Aorta (tissue), 5 donors: ENCODE measurements at regions not wholly inside any gene's neighbourhood (a gene's known extent, or its start where the extent isn't known, plus 50 kb on each side); places are given as distances from the start of the nearest gene placed in this dataset.

ENCODE experiments used
- ATAC-seq: fragments of 200-7000 bp; cut with Tn5 transposase; one replicate; pipeline ENCODE4 v1.9.1; 2022; ENCODE audit warnings: moderate library complexity; ENCODE audit not compliant: low FRiP score
- DNase-seq, 2 donors: peaks; one replicate each; pipeline ENCODE4 v3.0.0-alpha.2; 2020
- H3K27ac ChIP-seq, 2 donors: one replicate each; pipeline ENCODE4 v1.5.1; 2013; ENCODE audit warnings: low read length in 2 of 2, mild to moderate bottlenecking in 2 of 2, moderate library complexity in 2 of 2, control low read depth in 1 of 2, inconsistent platforms in 1 of 2, low read depth in 1 of 2
- H3K27me3 ChIP-seq, 2 donors: one replicate each; pipeline ENCODE4 v1.6.1; 2013; ENCODE audit warnings: control low read depth in 1 of 2, low read length in 1 of 2, mild to moderate bottlenecking in 1 of 2, moderate library complexity in 1 of 2; ENCODE audit not compliant: insufficient read depth in 2 of 2, control insufficient read depth in 1 of 2
- H3K36me3 ChIP-seq, 2 donors: one replicate each; pipeline ENCODE4 v1.6.1; 2013; ENCODE audit warnings: control low read depth in 1 of 2, low read length in 1 of 2, mild to moderate bottlenecking in 1 of 2; ENCODE audit not compliant: insufficient read depth in 2 of 2, control insufficient read depth in 1 of 2
- H3K4me1 ChIP-seq, 2 donors: one replicate each; pipeline ENCODE4 v1.6.1; 2013; ENCODE audit warnings: low read length in 2 of 2, control low read depth in 1 of 2, mild to moderate bottlenecking in 1 of 2, moderate library complexity in 1 of 2; ENCODE audit not compliant: insufficient read depth in 2 of 2, control insufficient read depth in 1 of 2
- H3K4me3 ChIP-seq, 2 donors: one replicate each; pipeline ENCODE4 v1.5.1; 2013; ENCODE audit warnings: low read length in 2 of 2, control low read depth in 1 of 2, mild to moderate bottlenecking in 1 of 2
- H3K9me3 ChIP-seq: one replicate; pipeline ENCODE4 v1.6.1; 2013; ENCODE audit warnings: mild to moderate bottlenecking, low read length; ENCODE audit not compliant: control insufficient read depth
- WGBS, 2 donors: extraction: QIAGEN DNeasy Blood & Tissue Kit; methylation state at CpG; one replicate each; pipeline ENCODE4 v1.1.7; 2013; 5-methylcytosine and 5-hydroxymethylcytosine counted together
- intact Hi-C, 2 donors: fragments of 100-400 bp; cut with DNase I; formaldehyde crosslinking; loops; one replicate each; pipeline versions ENCODE4 v1.14.2 to v1.15.0; 2022
- donor health status: healthy with polysubstance abuse.
- donor health status: Bipolar disorder and iron deficiency.
- donor health status: DM: no; HTN: no; CAD: no.
- donor health status: DM: no; HTN: no; CAD: no.
- donor health status: DM: yes; HTN: yes; CAD: no.

- 53 to 56% methylated on average over 4 of the region's 4 CpGs for WGBS, 2 donors
- ATAC-seq, result peak; percentile 5
- no peak overlapping the region for H3K4me3 ChIP-seq
- intact Hi-C loops, result loop anchor here in 1 of 2 donors (5.0 kb wide), 1 partner anchor 78 kb away; no protein-coding TSS in a partner anchor
- H3K4me1 ChIP-seq, result peaks cover 0 to 2% of the 10 kb centered on the region in 2 donors
- H3K36me3 ChIP-seq, result no peaks in the 10 kb centered on the region
- H3K27me3 ChIP-seq, result no peaks in the 10 kb centered on the region
- H3K9me3 ChIP-seq, result no peaks in the 10 kb centered on the region
- no peak for DNase-seq
- no peak overlapping the region for H3K27ac ChIP-seq
These were observed 196.3 kb upstream of the CADM1 start for GRCh38 chr11:115700496-115700895.

DNA sequence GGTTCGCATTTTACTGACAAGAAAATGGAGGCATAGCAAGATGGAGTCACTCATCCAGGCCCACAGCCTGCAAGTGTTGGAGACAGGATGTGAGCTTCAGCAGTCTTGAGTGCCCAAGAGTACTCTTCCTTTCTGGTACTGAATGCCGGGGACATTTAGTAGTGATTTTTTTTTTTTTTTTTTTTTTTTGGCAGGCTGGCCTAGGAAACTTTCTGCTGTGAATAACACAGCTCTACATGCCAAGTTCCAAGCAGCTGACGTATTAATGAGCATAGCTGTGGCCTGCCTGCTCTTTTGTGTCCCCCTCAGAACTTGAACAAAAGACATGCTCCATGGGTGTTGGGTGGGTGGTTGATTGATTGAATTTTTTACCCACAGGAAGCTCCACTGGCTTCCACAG is 195.5 kb upstream of the CADM1 start:
- Histone ChIP-seq H3K9me3 (no peaks in the 10 kb centered on the region), H3K4me3 (no peak overlapping the region), H3K4me1 (peaks cover 0 to 2% of the 10 kb centered on the region in 2 donors), H3K27ac (peak overlapping the region in 1 of 2 donors; percentile 21), H3K36me3 (no peaks in the 10 kb centered on the region), H3K27me3 (no peaks in the 10 kb centered on the region)
- 24 to 26% methylated on average over 3 of the region's 3 CpGs for WGBS, 2 donors
- intact Hi-C loops, result loop anchor here in 1 of 2 donors (5.0 kb wide), 2 partner anchors 77 to 197 kb away; partner anchors contain the start of gene CADM1
- ATAC-seq (peak; percentile 82), DNase-seq (no peak)

- DNase-seq (no peak), ATAC-seq (no peak)
- Histone ChIP-seq H3K4me3 (no peak overlapping the region), H3K27ac (peak overlapping the region in 1 of 2 donors; percentile 5), H3K27me3 (no peaks in the 10 kb centered on the region), H3K4me1 (peaks cover 0 to 2% of the 10 kb centered on the region in 2 donors), H3K36me3 (no peaks in the 10 kb centered on the region), H3K9me3 (no peaks in the 10 kb centered on the region)
- intact Hi-C loops, result loop anchor here in 1 of 2 donors (5.0 kb wide), 1 partner anchor 197 kb away; the partner anchor contains the start of gene CADM1
- WGBS, 2 donors, result 68 to 70% methylated on average over 5 of the region's 5 CpGs
These were observed 195.1 kb upstream of the CADM1 start for GRCh38 chr11:115699326-115699725.

- H3K27me3 ChIP-seq, result no peaks in the 10 kb centered on the region
- no peak overlapping the region for H3K4me3 ChIP-seq
- no peak overlapping the region for H3K27ac ChIP-seq
- peaks cover 0 to 2% of the 10 kb centered on the region in 2 donors for H3K4me1 ChIP-seq
- H3K36me3 ChIP-seq, result no peaks in the 10 kb centered on the region
- DNase-seq, result no peak
- no peak for ATAC-seq
- WGBS, 2 donors, result 92 to 98% methylated on average over 4 of the region's 4 CpGs
- intact Hi-C loops, result loop anchor here in 1 of 2 donors (5.0 kb wide), 1 partner anchor 196 kb away; the partner anchor contains the start of gene CADM1
- H3K9me3 ChIP-seq, result no peaks in the 10 kb centered on the region
These were observed 194.0 kb upstream of the CADM1 start for GRCh38 chr11:115698243-115698642.

GRCh38 chr11:115696563-115696962 is 192.3 kb upstream of the CADM1 start:
- intact Hi-C loops, result loop anchor here in 1 of 2 donors (5.0 kb wide), 1 partner anchor 194 kb away; the partner anchor contains the start of gene CADM1
- no peak for ATAC-seq
- 17 to 24% methylated on average over 4 of the region's 4 CpGs for WGBS, 2 donors

GRCh38 chr11:115695677-115696364 is 191.6 kb upstream of the CADM1 start:
- ATAC-seq, result no peak
- Histone ChIP-seq H3K36me3 (no peaks in the 10 kb centered on the region), H3K4me3 (no peak overlapping the region), H3K27me3 (no peaks in the 10 kb centered on the region), H3K27ac (no peak overlapping the region), H3K4me1 (peaks cover 0 to 2% of the 10 kb centered on the region in 2 donors), H3K9me3 (no peaks in the 10 kb centered on the region)
- intact Hi-C loops, result loop anchor here in 1 of 2 donors (5.0 kb wide), 1 partner anchor 194 kb away; the partner anchor contains the start of gene CADM1
- 79 to 89% methylated on average over 5 of the region's 5 CpGs for WGBS, 2 donors
- no peak for DNase-seq

More at GRCh38 chr11:115696563-115696962, 192.3 kb upstream of the CADM1 start:
- peaks cover 0 to 2% of the 10 kb centered on the region in 2 donors for H3K4me1 ChIP-seq
- DNase-seq, result no peak
- no peak overlapping the region for H3K4me3 ChIP-seq
- H3K27ac ChIP-seq, result no peak overlapping the region
- H3K36me3 ChIP-seq, result no peaks in the 10 kb centered on the region
- H3K9me3 ChIP-seq, result no peaks in the 10 kb centered on the region
- H3K27me3 ChIP-seq, result no peaks in the 10 kb centered on the region

- Histone ChIP-seq H3K4me1 (no peaks in the 10 kb centered on the region), H3K27ac (no peak overlapping the region), H3K9me3 (no peaks in the 10 kb centered on the region), H3K27me3 (no peaks in the 10 kb centered on the region), H3K4me3 (no peak overlapping the region), H3K36me3 (no peaks in the 10 kb centered on the region)
- DNase-seq, result no peak
- ATAC-seq, result no peak
- 91 to 92% methylated on average over 3 of the region's 3 CpGs for WGBS, 2 donors
- intact Hi-C loops, result no loop called here
These were observed 188.8 kb upstream of the CADM1 start for GRCh38 chr11:115693002-115693401.

DNA sequence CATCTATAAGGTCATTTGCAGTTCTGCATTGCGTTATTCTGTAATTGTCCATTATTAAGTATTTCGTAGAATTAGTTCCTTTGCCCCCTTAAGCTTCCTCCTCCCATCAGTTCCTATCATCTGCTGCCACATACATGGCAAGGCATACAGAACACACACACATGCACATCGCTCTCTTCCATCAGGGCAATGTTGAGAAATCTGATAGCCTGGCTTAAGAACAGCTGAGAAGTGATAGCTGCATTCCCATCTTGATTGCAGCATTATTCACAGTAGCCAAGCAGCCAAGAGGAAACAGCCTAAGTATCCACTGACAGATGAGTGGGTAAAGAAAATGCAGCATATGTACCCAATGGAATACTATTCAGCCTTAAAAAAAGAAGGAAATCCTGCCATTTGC is 186.8 kb upstream of the CADM1 start:
- no peaks in the 10 kb centered on the region for H3K9me3 ChIP-seq
- DNase-seq (no peak), ATAC-seq (no peak)
- no peaks in the 10 kb centered on the region for H3K36me3 ChIP-seq
- no peaks in the 10 kb centered on the region for H3K27me3 ChIP-seq
- no peaks in the 10 kb centered on the region for H3K4me1 ChIP-seq
- WGBS, 2 donors, result 73 to 92% methylated on average over 3 of the region's 3 CpGs
- H3K4me3 ChIP-seq, result no peak overlapping the region
- intact Hi-C loops, result no loop called here
- no peak overlapping the region for H3K27ac ChIP-seq

DNA sequence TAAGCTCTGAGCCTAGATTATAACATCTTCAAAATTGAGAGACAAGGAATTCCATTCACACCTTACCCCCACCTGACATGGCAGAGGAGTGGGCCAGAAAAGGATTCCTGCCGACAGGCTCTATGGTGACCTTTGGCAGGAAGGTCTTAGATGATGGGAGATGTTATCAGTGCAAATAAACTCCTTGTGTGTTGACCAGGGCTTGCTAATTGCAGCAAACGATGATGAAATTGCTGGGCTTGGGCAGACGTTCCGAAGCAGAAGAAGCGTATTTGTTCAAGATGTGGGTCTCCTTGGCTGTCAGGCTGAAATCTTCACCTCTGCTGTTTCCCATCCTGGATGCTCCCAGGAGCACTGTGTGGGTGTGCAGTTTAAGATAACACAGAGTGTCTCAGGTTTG is 183.7 kb upstream of the CADM1 start:
- H3K9me3 ChIP-seq, result no peaks in the 10 kb centered on the region
- intact Hi-C loops, result no loop called here
- 67 to 69% methylated on average over 5 of the region's 5 CpGs for WGBS, 2 donors
- DNase-seq (no peak), ATAC-seq (no peak)
- H3K27ac ChIP-seq, result no peak overlapping the region
- H3K27me3 ChIP-seq, result no peaks in the 10 kb centered on the region
- H3K36me3 ChIP-seq, result no peaks in the 10 kb centered on the region
- H3K4me3 ChIP-seq, result no peak overlapping the region
- H3K4me1 ChIP-seq, result no peaks in the 10 kb centered on the region
